Stomach (tissue), 4 donors: ENCODE measurements at regions not wholly inside any gene's neighbourhood (a gene's known extent, or its start where the extent isn't known, plus 50 kb on each side); places are given as distances from the start of the nearest gene placed in this dataset.

Experiments
- CTCF ChIP-seq, 7 experiments: fragments of 450-650 bp in 4 of 7; fragments of 200-600 bp in 3 of 7; sonication (generic) in 3 of 7; IDR thresholded peaks; one replicate each; pipeline ENCODE4 v1.5.1; 2016 to 2019; ENCODE audit warnings: antibody characterized with exemption in 7 of 7, control low read depth in 2 of 7, mild to moderate bottlenecking in 1 of 7
- POLR2A ChIP-seq, 4 donors: fragments of 450-650 bp; IDR thresholded peaks; one replicate each; pipeline ENCODE4 v1.6.1; 2016; ENCODE audit warnings: antibody characterized with exemption in 4 of 4, control low read depth in 2 of 4, mild to moderate bottlenecking in 1 of 4, moderate library complexity in 1 of 4

- TF ChIP-seq POLR2A (IDR thresholded peaks at IDR 0.05) (no peak), CTCF (IDR thresholded peaks at IDR 0.05) (no peak)
Measured at GRCh38 chr4:160212078-160212477, 1109.2 kb downstream of the RAPGEF2 start.
